IMR-90 (cell line): ENCODE measurements at regions not wholly inside any gene's neighbourhood (a gene's known extent, or its start where the extent isn't known, plus 50 kb on each side); places are given as distances from the start of the nearest gene placed in this dataset.

Source experiments
- ATAC-seq: fragments of 200-7000 bp; cut with Tn5 transposase; 2 replicates; pipeline ENCODE4 v1.9.1; 2020; ENCODE audit warnings: low read depth, mild to moderate bottlenecking, moderate library complexity
- BruUV-seq: library from RNA; stranded (reverse); fragments of 400-500 nt; replicated peaks from 2 replicates; lab custom pipeline; 2021; lab: Mats Ljungman, UMichigan
- CTCF ChIA-PET: fragments of 300-600 bp; formaldehyde crosslinking; extraction: SDS; loops from one replicate; lab custom pipeline; 2021; ENCODE audit warnings: antibody characterized with exemption; lab: Yijun Ruan, JAX
- POLR2A ChIA-PET: fragments of 300-600 bp; sonication (Branson Sonifier 250); formaldehyde crosslinking; loops from one replicate; lab custom pipeline; 2022; ENCODE audit warnings: antibody characterized with exemption; ENCODE audit not compliant: unreplicated experiment; lab: Charles Lee
- DNase-seq: peaks from one replicate; pipeline ENCODE4 v3.0.0; 2013
- H2AFZ ChIP-seq: replicated peaks from 2 replicates; pipeline ENCODE3; 2013; ENCODE audit warnings: low read length, mild to moderate bottlenecking; ENCODE audit not compliant: poor library complexity
- H2AK5ac ChIP-seq: 2 replicates; pipeline ENCODE4 v1.6.1; 2013; ENCODE audit warnings: low read depth, low read length, inconsistent platforms
- H2AK9ac ChIP-seq: replicated peaks from 2 replicates; pipeline ENCODE3; 2013; ENCODE audit warnings: mild to moderate bottlenecking, low read depth, low read length, moderate library complexity; ENCODE audit not compliant: poor library complexity
- H2BK120ac ChIP-seq: 2 replicates; pipeline ENCODE4 v1.6.1; 2013; ENCODE audit warnings: low read depth, low read length, inconsistent platforms
- H2BK15ac ChIP-seq: 3 replicates; pipeline ENCODE4 v1.6.1; 2013; ENCODE audit warnings: low read depth, low read length, inconsistent platforms
- H2BK20ac ChIP-seq: 2 replicates; pipeline ENCODE4 v1.6.1; 2013; ENCODE audit warnings: low read depth, mild to moderate bottlenecking, inconsistent platforms, low read length, moderate library complexity
- H2BK5ac ChIP-seq: 2 replicates; pipeline ENCODE4 v1.6.1; 2013; ENCODE audit warnings: mild to moderate bottlenecking, low read depth, low read length, inconsistent platforms; ENCODE audit not compliant: poor library complexity, severe bottlenecking
- H3K14ac ChIP-seq: replicated peaks from 2 replicates; pipeline ENCODE4 v1.6.1; 2013; ENCODE audit warnings: low read depth, low read length, inconsistent platforms
- H3K18ac ChIP-seq: 2 replicates; pipeline ENCODE4 v1.6.1; 2013; ENCODE audit warnings: low read depth, low read length, control low read depth
- H3K23ac ChIP-seq: 2 replicates; pipeline ENCODE4 v1.6.1; 2013; ENCODE audit warnings: low read depth, low read length, inconsistent platforms
- H3K27ac ChIP-seq: 2 replicates; pipeline ENCODE4 v1.5.1; 2013; ENCODE audit warnings: mild to moderate bottlenecking, control low read depth, low read length; ENCODE audit not compliant: insufficient read depth
- H3K27me3 ChIP-seq: 2 replicates; pipeline ENCODE4 v1.6.1; 2013; ENCODE audit warnings: low read length; ENCODE audit not compliant: control insufficient read depth, insufficient read depth
- H3K36me3 ChIP-seq: 2 replicates; pipeline ENCODE4 v1.6.1; 2013; ENCODE audit warnings: low read length, mixed read lengths; ENCODE audit not compliant: control insufficient read depth, insufficient read depth
- H3K4ac ChIP-seq: 2 replicates; pipeline ENCODE4 v1.6.1; 2013; ENCODE audit warnings: low read depth, low read length, inconsistent platforms
- H3K4me1 ChIP-seq: 2 replicates; pipeline ENCODE4 v1.6.1; 2013; ENCODE audit warnings: low read length, mixed read lengths; ENCODE audit not compliant: control insufficient read depth, insufficient read depth
- H3K4me2 ChIP-seq: 2 replicates; pipeline ENCODE4 v1.6.1; 2013; ENCODE audit warnings: low read depth, mild to moderate bottlenecking, control low read depth, low read length, moderate library complexity
- H3K4me3 ChIP-seq: 2 replicates; pipeline ENCODE4 v1.5.1; 2013; ENCODE audit warnings: low read depth, mild to moderate bottlenecking, control low read depth, low read length, moderate library complexity; ENCODE audit not compliant: insufficient read depth
- H3K56ac ChIP-seq: 2 replicates; pipeline ENCODE4 v1.6.1; 2013; ENCODE audit warnings: low read length, inconsistent platforms; ENCODE audit not compliant: insufficient read depth; ENCODE audit errors: extremely low read depth
- H3K79me1 ChIP-seq, 2 experiments: 2 replicates each; pipeline ENCODE4 v1.6.1; 2013; ENCODE audit warnings: low read length in 2 of 2, inconsistent platforms in 1 of 2, low read depth in 1 of 2
- H3K9ac ChIP-seq: 2 replicates; pipeline ENCODE4 v1.6.1; 2013; ENCODE audit warnings: low read depth, low read length, control low read depth
- H3K9me1 ChIP-seq: 2 replicates; pipeline ENCODE4 v1.6.1; 2013; ENCODE audit warnings: low read length, inconsistent platforms; ENCODE audit not compliant: insufficient read depth
- H3K9me3 ChIP-seq: 2 replicates; pipeline ENCODE4 v1.6.1; 2013; ENCODE audit warnings: low read length; ENCODE audit not compliant: control insufficient read depth, insufficient read depth
- H4K20me1 ChIP-seq: 2 replicates; pipeline ENCODE4 v1.6.1; 2013; ENCODE audit warnings: low read length, inconsistent platforms; ENCODE audit not compliant: insufficient read depth
- H4K5ac ChIP-seq: 2 replicates; pipeline ENCODE4 v1.6.1; 2013; ENCODE audit warnings: mild to moderate bottlenecking, low read depth, low read length, control low read depth
- H4K8ac ChIP-seq, 2 experiments: 2 replicates each; pipeline ENCODE4 v1.6.1; 2013; ENCODE audit warnings: low read depth in 2 of 2, low read length in 2 of 2, control low read depth in 1 of 2, inconsistent platforms in 1 of 2
- H4K91ac ChIP-seq: 2 replicates; pipeline ENCODE4 v1.6.1; 2013; ENCODE audit warnings: low read depth, low read length, inconsistent platforms; ENCODE audit not compliant: insufficient read depth
- BHLHE40 ChIP-seq: fragments of 150-350 bp; IDR thresholded peaks from 2 replicates; pipeline ENCODE4 v1.6.1; 2016; ENCODE audit warnings: mild to moderate bottlenecking, low read depth, low read length
- FOS ChIP-seq: fragments of 150-350 bp; IDR thresholded peaks from 2 replicates; pipeline ENCODE4 v1.6.1; 2016; ENCODE audit warnings: low read depth, low read length
- MAFK ChIP-seq: IDR thresholded peaks from 2 replicates; pipeline ENCODE4 v1.6.1; 2012; ENCODE audit warnings: low read depth, low read length, improper control_type of control experiment
- MAZ ChIP-seq: IDR thresholded peaks from 2 replicates; pipeline ENCODE4 v1.6.1; 2012; ENCODE audit warnings: low read depth, mild to moderate bottlenecking, low read length, improper control_type of control experiment, moderate library complexity, borderline replicate concordance
- NFE2L2 ChIP-seq: fragments of 150-350 bp; IDR thresholded peaks from 2 replicates; pipeline ENCODE4 v1.6.1; 2016; ENCODE audit warnings: low read depth, mild to moderate bottlenecking, low read length
- POLR2A ChIP-seq: IDR thresholded peaks from 2 replicates; pipeline ENCODE4 v1.6.1; 2012; ENCODE audit warnings: mild to moderate bottlenecking, low read depth, low read length
- RAD21 ChIP-seq: IDR thresholded peaks from 2 replicates; pipeline ENCODE4 v1.6.1; 2012; ENCODE audit warnings: low read length, improper control_type of control experiment
- SMC3 ChIP-seq: fragments of 150-350 bp; IDR thresholded peaks from 2 replicates; pipeline ENCODE4 v1.6.1; 2016; ENCODE audit warnings: low read depth, mild to moderate bottlenecking, antibody characterized with exemption, low read length, moderate library complexity
- WGBS, 2 experiments: methylation state at CpG; one replicate each; pipeline versions ENCODE4 v1.1.5 to v1.1.7; 2013; ENCODE audit warnings: missing lambda C conversion rate in 2 of 2; ENCODE audit not compliant: insufficient read length in 1 of 2; ENCODE audit errors: extremely low coverage in 2 of 2; 5-methylcytosine and 5-hydroxymethylcytosine counted together
- dilution Hi-C: fragments of 300-500 bp; cut with HindIII; formaldehyde crosslinking; loops from one replicate; pipeline ENCODE4 v1.14.3; 2018; ENCODE audit warnings: low sequenced_read_pairs; ENCODE audit not compliant: unreplicated experiment
- in situ Hi-C: fragments of 300-500 bp; cut with MboI; formaldehyde crosslinking; loops from 3 replicates; pipeline ENCODE4 v1.14.3; 2019; ENCODE audit warnings: low sequenced_read_pairs, inconsistent platforms, mixed read lengths
- intact Hi-C: fragments of 100-400 bp; cut with micrococcal nuclease; formaldehyde crosslinking; loops from 2 replicates; pipeline ENCODE4 v1.10.0; 2022

DNA sequence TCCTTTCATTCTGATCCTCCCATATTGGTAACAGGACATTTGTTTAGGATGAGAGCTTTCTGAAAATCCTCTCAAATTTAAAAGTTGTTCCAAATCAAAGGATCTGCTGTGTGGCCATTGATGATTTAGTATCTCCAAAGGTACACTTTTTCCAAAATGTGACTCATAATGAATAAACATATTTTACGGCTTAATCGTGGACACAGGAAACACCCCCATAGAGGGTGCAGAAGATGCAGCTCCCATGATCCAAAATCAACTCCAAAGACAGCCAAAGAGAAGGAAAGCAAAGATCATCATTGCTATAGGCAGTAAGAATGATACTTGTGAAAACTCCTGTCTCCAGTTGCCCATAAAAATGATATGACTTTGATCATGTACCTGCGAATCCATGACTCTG, 239.7 kb downstream of the PIK3R1 start:
- Histone ChIP-seq H2BK20ac (no peak overlapping the region), H3K27ac (no peak overlapping the region), H3K79me1 (no peaks in the 10 kb centered on the region), H4K8ac (no peak overlapping the region), H3K56ac (no peak overlapping the region), H3K9ac (no peak overlapping the region), H2AFZ (no peak overlapping the region), H3K36me3 (no peaks in the 10 kb centered on the region), H3K27me3 (no peaks in the 10 kb centered on the region), H4K91ac (no peak overlapping the region), H3K4me1 (peaks cover 2% of the 10 kb centered on the region), H3K14ac (no peak overlapping the region), H3K4me3 (no peak overlapping the region), H3K9me3 (no peaks in the 10 kb centered on the region; the same call in 1 of the 2 replicates), H3K23ac (no peak overlapping the region), H2BK5ac (no peak overlapping the region), H2AK5ac (no peak overlapping the region), H2AK9ac (no peak overlapping the region), H2BK15ac (no peak overlapping the region), H3K4ac (no peak overlapping the region), H4K20me1 (no peaks in the 10 kb centered on the region), H3K4me2 (no peak overlapping the region), H2BK120ac (no peak overlapping the region), H4K5ac (no peak overlapping the region), H3K18ac (no peak overlapping the region), H3K9me1 (no peaks in the 10 kb centered on the region)
- in situ Hi-C loops, result no loop called here
- CTCF ChIA-PET, result no interaction called here
- TF ChIP-seq MAFK (no peak), POLR2A (no peak), MAZ (no peak), RAD21 (no peak), NFE2L2 (no peak), SMC3 (no peak), FOS (no peak), BHLHE40 (no peak)
- WGBS, 2 experiments, result no CpG with 5 or more reads among the region's 3 CpGs
- intact Hi-C loops, result loop anchor here (5.0 kb wide), 1 partner anchor 507 kb away; no protein-coding TSS in a partner anchor
- dilution Hi-C loops, result no loop called here
- ATAC-seq, result no peak
- no TSS peak for BruUV-seq
- no peak for DNase-seq
- POLR2A ChIA-PET, result interaction anchor here (0.7 kb wide), 1 partner anchor 19 kb away, joined by 5 read pairs; no protein-coding TSS in a partner anchor
